Inferior parietal cortex (tissue), 1 donor: ENCODE measurements at regions not wholly inside any gene's neighbourhood (a gene's known extent, or its start where the extent isn't known, plus 50 kb on each side); places are given as distances from the start of the nearest gene placed in this dataset.
"Not testable (repeated sequence)": the region's sequence is repeated elsewhere in the genome, so short reads cannot be mapped to it uniquely, and the experiment has no call there.

Source experiments
- DNase-seq: peaks from one replicate; pipeline ENCODE4 v3.0.0-alpha.2; 2016; ENCODE audit errors: extremely low spot score

- no peak for DNase-seq
Measured at GRCh38 chr14:25699981-25700380, 650.0 kb upstream of the STXBP6 start.

- DNase-seq = no peak
Measured at GRCh38 chr14:25698111-25698510, 648.2 kb upstream of the STXBP6 start.

- no peak for DNase-seq
Measured at GRCh38 chr14:25696176-25696575, 646.2 kb upstream of the STXBP6 start.

GRCh38 chr14:25685004-25685403, 635.1 kb upstream of the STXBP6 start:
- no peak for DNase-seq

- DNase-seq = no peak
Measured at GRCh38 chr14:25680934-25681333, 631.0 kb upstream of the STXBP6 start.

GRCh38 chr14:25680511-25680910, 630.6 kb upstream of the STXBP6 start:
- DNase-seq = not testable (repeated sequence)

GRCh38 chr14:25677111-25677510, 627.2 kb upstream of the STXBP6 start:
- no peak for DNase-seq

- no peak for DNase-seq
Measured at GRCh38 chr14:25667387-25667786, 617.4 kb upstream of the STXBP6 start.

- DNase-seq = no peak
Measured at GRCh38 chr14:25666877-25667276, 616.9 kb upstream of the STXBP6 start.

GRCh38 chr14:25658988-25659387, 609.0 kb upstream of the STXBP6 start:
- DNase-seq = no peak

- no peak for DNase-seq
Measured at GRCh38 chr14:25630447-25630846, 580.5 kb upstream of the STXBP6 start.

GRCh38 chr14:25628978-25629377, 579.0 kb upstream of the STXBP6 start:
- DNase-seq = no peak

GRCh38 chr14:25628390-25628789, 578.4 kb upstream of the STXBP6 start:
- DNase-seq = no peak

GRCh38 chr14:25626986-25627385, 577.0 kb upstream of the STXBP6 start:
- no peak for DNase-seq

GRCh38 chr14:25622763-25623162, 572.8 kb upstream of the STXBP6 start:
- no peak for DNase-seq

- no peak for DNase-seq
Measured at GRCh38 chr14:25620515-25620914, 570.6 kb upstream of the STXBP6 start.

- DNase-seq = no peak
Measured at GRCh38 chr14:25615174-25615573, 565.2 kb upstream of the STXBP6 start.

GRCh38 chr14:25607192-25607591, 557.2 kb upstream of the STXBP6 start:
- no peak for DNase-seq

GRCh38 chr14:25602106-25602505, 552.2 kb upstream of the STXBP6 start:
- no peak for DNase-seq

GRCh38 chr14:25588751-25589150, 538.8 kb upstream of the STXBP6 start:
- DNase-seq = no peak

- no peak for DNase-seq
Measured at GRCh38 chr14:25574628-25575325, 524.8 kb upstream of the STXBP6 start.

GRCh38 chr14:25570483-25570882, 520.5 kb upstream of the STXBP6 start:
- no peak for DNase-seq

GRCh38 chr14:25557466-25557865, 507.5 kb upstream of the STXBP6 start:
- no peak for DNase-seq

- no peak for DNase-seq
Measured at GRCh38 chr14:25552826-25553225, 502.9 kb upstream of the STXBP6 start.
